ENCODE measurements at regions not wholly inside any gene's neighbourhood (a gene's known extent, or its start where the extent isn't known, plus 50 kb on each side); places are given as distances from the start of the nearest gene placed in this dataset.

- no peak for TF ChIP-seq E2F6 (IDR thresholded peaks at IDR 0.05; ENCODE audit: borderline replicate concordance, low read depth)
- TF ChIP-seq SMC3 (IDR thresholded peaks at IDR 0.05): no peak
- no peak for TF ChIP-seq EP300 (IDR thresholded peaks at IDR 0.05)
- TF ChIP-seq CTCF (IDR thresholded peaks at IDR 0.05): no peak
- no peak for TF ChIP-seq POLR2A (IDR thresholded peaks at IDR 0.05; ENCODE audit: low read length)
- TF ChIP-seq ESRRA (IDR thresholded peaks at IDR 0.05; ENCODE audit: borderline replicate concordance, low read length): no peak
- no peak for TF ChIP-seq MAX (IDR thresholded peaks at IDR 0.05)
- no peak for TF ChIP-seq RFX5 (IDR thresholded peaks at IDR 0.05)
- no peak for TF ChIP-seq RAD21 (conservative IDR thresholded peaks at IDR 0.05 in 1 of 2, IDR thresholded peaks at IDR 0.05 in 1 of 2)
- TF ChIP-seq KDM5A (IDR thresholded peaks at IDR 0.05): no peak
- TF ChIP-seq CBX2 (IDR thresholded peaks at IDR 0.05; ENCODE audit: borderline replicate concordance, low read depth): no peak
- TF ChIP-seq HOXB5 (CRISPR knock-in tag; IDR thresholded peaks at IDR 0.05): no peak
- no peak for TF ChIP-seq USF2 (IDR thresholded peaks at IDR 0.05)
- TF ChIP-seq JUN (IDR thresholded peaks at IDR 0.05): no peak
Measured at GRCh38 chr7:106747804-106748203, 86.8 kb upstream of the CCDC71L start.

Measured in A549 (cell line).